ENCODE measurements at regions not wholly inside any gene's neighbourhood (a gene's known extent, or its start where the extent isn't known, plus 50 kb on each side); places are given as distances from the start of the nearest gene placed in this dataset.

- TF ChIP-seq CTCF (IDR thresholded peaks at IDR 0.05), result no peak
- no peak for TF ChIP-seq POLR2A (IDR thresholded peaks at IDR 0.05)
Observed at GRCh38 chr15:85307687-85308045, 72.7 kb upstream of the AKAP13 start.

Measured in thyroid gland (tissue), 4 donors.